ENCODE measurements at regions not wholly inside any gene's neighbourhood (a gene's known extent, or its start where the extent isn't known, plus 50 kb on each side); places are given as distances from the start of the nearest gene placed in this dataset.

DNA sequence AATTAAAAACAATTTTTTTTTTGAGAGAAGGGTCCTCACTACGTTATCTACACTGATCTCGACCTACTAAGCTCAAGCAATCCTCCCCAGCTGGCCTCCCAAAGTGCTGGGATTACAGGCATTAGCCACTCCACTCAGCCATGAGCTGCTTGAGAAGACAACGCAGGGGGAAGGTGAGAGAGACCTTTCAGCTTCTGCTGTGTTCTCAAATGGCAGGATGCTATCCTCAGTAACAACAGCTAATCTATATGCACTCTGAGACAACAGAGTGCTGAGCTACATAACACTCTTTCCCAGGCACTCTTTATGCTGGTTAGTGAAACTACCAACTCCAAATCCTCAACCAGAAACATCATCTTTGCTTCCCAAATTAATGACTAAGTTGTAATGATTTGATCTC, 526.1 kb downstream of the CCER1 start:
- TF ChIP-seq, protein P1, sequence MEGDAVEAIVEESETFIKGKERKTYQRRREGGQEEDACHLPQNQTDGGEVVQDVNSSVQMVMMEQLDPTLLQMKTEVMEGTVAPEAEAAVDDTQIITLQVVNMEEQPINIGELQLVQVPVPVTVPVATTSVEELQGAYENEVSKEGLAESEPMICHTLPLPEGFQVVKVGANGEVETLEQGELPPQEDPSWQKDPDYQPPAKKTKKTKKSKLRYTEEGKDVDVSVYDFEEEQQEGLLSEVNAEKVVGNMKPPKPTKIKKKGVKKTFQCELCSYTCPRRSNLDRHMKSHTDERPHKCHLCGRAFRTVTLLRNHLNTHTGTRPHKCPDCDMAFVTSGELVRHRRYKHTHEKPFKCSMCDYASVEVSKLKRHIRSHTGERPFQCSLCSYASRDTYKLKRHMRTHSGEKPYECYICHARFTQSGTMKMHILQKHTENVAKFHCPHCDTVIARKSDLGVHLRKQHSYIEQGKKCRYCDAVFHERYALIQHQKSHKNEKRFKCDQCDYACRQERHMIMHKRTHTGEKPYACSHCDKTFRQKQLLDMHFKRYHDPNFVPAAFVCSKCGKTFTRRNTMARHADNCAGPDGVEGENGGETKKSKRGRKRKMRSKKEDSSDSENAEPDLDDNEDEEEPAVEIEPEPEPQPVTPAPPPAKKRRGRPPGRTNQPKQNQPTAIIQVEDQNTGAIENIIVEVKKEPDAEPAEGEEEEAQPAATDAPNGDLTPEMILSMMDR (IDR thresholded peaks at IDR 0.05; ENCODE audit: low read depth, low read length), result no peak
- TF ChIP-seq EZH2phosphoT487 (IDR thresholded peaks at IDR 0.05; ENCODE audit: low read depth), result no peak
